ENCODE measurements at regions not wholly inside any gene's neighbourhood (a gene's known extent, or its start where the extent isn't known, plus 50 kb on each side); places are given as distances from the start of the nearest gene placed in this dataset.
"Not testable (repeated sequence)": the region's sequence is repeated elsewhere in the genome, so short reads cannot be mapped to it uniquely, and the experiment has no call there.

DNA sequence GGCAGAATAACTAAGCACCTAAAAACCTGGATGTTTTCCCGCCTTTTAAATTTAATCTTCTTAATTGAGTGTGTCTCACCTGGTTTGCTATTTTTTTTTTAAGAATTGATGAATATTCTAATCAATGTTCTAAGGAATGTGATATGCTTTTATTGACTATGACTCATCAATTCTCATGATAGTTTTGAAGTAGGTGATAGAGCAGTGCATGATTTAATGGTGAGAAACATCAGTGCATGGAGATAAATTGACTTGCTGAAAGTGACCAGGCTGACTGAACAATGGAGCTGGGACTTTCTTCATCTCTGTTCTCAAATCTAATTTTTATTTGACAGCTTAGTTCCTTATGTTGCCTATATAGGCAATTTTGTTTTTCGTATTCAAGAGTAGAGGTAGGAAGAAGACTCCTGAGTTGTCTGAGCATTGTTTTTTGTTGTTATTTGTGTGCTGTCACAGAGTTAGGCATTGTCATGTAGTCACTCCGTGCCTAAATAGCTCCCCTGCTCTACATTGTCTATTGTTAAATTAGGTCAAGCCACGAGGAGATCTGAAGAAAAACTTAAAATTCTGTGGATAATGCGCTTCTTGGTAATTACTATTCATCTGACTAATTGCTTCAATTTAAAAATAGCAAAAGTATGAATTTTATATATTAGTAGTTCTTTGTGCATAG, 59.0 kb upstream of the NUTM2F start:
- TF ChIP-seq TAF1 (IDR thresholded peaks at IDR 0.05; ENCODE audit: borderline replicate concordance, low read depth, low read length); POLR2A (IDR thresholded peaks at IDR 0.05; ENCODE audit: low read depth, low read length): not testable (repeated sequence)
